Left kidney (tissue), 1 donor: ENCODE measurements at regions not wholly inside any gene's neighbourhood (a gene's known extent, or its start where the extent isn't known, plus 50 kb on each side); places are given as distances from the start of the nearest gene placed in this dataset.

ENCODE experiments used
- DNase-seq: peaks from one replicate; pipeline ENCODE4 v3.0.0-alpha.2; 2013

DNA sequence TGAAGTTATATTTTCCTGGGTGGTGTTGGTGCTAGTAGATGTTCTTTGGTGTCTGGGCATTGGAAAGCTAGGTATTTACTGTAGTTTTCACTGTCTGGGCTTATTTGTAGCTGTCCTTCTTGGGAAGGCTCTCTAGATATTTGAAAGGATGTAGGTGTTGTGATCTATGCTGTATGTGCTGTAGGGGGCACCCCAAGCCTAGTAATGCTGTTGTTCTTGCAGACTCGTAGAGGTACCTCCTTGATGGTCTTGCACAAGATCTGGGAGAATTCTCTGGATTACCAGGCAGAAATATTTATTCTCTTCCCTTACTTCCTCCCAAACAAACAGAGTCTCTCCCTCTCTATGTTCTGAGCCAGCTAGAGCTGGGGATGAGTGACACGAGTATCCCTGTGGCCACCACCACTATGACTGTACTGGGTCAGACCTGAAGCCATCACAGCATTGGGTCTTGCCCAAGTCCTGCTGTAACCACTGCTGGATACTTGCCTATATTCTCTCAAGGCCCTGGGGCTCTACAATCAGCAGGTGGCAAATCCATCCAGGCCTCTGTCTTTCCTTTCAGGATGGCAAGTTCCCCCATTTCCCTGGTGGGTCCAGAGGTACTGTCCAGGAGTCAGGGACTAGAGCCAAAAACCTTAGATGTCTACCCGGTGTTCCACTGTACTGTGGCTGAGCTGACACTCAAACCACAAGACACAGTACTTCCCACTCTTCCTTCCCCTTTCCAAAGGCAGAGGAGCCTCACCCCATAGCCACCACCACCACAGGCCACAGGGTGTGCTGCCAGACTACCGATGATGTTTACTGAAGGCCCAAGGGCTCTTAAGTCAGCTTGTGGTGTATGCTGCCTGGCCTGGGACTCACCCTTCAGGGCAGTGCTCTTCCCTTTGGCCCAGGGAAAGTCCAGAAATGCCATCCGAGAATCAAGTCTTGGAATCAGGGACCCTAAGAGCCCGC, 195.2 kb upstream of the DPPA4 start:
- DNase-seq: peak; percentile 56

DNA sequence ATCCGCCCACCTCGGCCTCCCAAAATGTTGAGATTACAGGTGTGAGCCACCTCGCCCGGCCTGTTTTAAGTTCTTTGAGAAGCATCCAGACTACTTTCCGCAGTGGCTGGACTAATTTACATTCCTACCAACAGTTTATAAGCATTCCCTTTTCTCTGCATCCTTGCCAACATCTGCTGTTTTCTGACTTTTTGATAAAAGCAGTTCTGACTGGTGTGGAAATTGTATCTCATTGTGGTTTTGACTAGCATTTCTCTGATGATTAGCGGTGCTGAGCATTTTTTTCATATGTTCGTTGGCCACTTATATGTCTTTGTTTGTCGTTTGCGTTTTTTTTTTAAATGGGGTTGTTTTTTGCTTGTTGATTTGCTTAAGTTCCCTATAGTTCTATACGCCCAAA, 208.4 kb upstream of the DPPA4 start:
- DNase-seq: no peak

DNA sequence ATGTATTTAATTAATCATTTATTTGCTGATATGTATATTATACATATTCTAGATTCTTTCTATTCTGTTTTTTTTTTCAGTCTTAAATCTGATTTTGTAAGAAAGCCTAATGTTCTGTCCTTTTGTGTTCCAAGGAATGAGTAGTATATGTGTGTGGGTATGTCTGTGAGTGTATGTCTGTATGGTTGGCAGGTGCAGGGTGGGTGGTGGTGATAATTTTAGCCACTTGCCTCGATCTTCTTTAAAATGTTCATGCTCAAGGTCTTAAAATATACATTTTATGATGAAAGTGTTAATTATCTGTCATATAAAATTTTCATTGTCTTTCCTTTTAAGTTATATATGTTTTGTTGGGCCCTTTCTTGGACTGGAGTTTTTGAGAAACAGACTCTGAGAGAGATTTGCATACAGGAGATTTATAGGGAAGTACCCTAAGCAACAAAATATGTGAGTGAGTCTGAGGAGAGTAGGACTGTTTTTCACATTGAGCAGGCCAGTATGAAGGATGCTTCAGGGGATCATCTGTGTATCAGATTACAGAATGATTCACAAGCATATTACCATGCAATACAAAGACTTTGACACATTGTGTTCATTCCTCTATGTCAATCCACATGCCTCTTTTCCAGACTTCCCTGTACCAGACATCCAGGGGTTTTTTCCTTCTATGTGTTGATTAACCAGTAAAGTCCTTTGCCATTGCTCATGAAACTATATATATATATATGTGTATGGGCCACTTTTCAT, 211.0 kb upstream of the DPPA4 start:
- DNase-seq: no peak

- DNase-seq: no peak
These were observed 216.4 kb upstream of the DPPA4 start for GRCh38 chr3:109553591-109554371.

DNA sequence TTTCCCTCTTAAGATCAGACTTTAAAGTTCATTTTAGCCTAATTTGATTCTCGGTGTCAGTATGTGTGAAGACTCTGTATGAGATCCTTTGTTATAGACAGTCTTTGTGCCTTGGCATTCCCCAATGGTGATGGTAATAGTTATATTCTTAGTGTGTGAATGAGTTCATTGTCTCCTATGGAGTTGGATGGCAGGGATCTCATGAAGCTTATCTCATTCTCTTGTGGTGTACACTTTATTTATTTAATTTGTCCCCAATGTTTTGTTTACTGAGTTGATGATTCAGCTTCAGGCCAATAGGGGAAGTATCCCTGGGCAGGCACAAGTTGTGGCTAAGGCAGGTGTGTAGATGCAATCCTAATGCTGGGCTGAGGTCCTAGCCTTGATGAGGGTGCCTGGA, 222.0 kb upstream of the DPPA4 start:
- DNase-seq: no peak

DNA sequence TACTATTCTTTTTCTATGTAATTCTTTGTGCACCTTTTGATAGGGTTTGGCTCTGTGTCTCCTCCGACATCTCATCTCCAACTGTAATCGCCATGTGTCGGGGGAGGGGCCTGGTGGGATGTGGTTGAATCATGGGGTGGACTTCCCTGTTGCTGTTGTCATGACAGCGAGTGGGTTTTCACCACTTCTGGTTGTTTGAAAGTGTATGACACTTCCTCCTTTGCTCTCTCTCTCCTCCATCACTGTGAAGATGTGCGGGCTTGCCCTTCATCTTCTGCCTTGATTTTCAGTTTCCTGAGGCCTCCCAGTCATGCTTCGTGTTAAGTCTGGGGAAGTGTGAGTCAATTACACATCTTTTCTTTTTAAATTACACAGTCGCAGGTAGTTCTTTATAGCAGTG, 225.8 kb upstream of the DPPA4 start:
- DNase-seq: no peak

GRCh38 chr3:109569135-109569846, 231.9 kb upstream of the DPPA4 start:
- DNase-seq: no peak

GRCh38 chr3:109570408-109570807, 233.1 kb upstream of the DPPA4 start:
- DNase-seq: no peak

GRCh38 chr3:109572301-109572700, 235.0 kb upstream of the DPPA4 start:
- DNase-seq: no peak

- DNase-seq: peak; percentile 40
These were observed 259.6 kb upstream of the DPPA4 start for GRCh38 chr3:109596991-109597390.

- peak; percentile 34 for DNase-seq
These were observed 260.1 kb upstream of the DPPA4 start for GRCh38 chr3:109597444-109597843.

DNA sequence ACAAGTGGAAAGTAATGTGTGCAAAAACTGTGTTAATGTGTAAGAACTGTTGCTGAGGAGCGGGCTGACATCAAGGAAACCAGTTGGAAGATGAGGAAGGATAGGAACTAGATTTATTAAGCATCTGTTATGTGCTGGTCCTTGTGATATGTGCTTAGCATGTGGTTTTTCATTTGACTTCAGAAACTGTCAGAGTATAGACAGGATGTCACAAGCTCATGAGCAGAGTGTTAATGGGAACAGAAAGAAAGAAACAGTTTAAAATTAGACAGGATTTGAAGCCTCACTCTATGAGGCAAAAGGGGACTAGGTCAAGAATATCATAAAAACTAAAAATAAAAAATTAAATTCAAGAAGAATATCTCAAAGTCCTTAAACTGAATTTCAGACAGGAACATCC, 270.6 kb upstream of the DPPA4 start:
- no peak for DNase-seq

- no peak for DNase-seq
These were observed 271.2 kb upstream of the DPPA4 start for GRCh38 chr3:109608574-109608973.

DNA sequence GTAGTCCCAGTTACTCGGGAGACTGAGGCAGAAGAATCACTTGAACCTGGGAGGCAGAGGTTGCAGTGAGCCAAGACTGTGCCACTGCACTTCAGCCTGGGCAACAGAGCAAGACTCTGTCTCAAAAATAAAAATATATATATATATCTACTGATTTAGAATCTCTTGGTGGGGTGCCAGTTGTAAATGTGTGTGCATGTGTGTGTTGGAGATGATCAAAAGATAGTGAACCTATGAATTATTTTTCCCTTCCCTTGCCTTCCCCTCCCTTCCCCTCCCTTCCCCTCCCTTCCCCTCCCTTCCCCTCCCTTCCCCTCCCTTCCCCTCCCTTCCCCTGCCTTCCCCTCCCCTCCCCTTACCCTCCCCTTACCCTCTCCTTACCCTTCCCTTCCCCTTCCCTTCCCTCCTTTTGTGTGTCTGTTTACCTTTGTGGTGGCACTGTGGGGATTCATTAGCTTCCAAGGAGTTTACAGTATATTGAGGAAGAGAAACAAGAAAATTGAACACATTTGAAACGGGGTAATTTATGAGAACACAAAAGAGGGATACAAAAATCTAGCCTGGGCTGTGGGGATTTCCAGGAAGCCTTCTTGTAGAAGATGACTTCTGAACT, 281.5 kb upstream of the DPPA4 start:
- no peak for DNase-seq

GRCh38 chr3:109631897-109632296, 294.6 kb upstream of the DPPA4 start:
- peak; percentile 27 for DNase-seq

DNA sequence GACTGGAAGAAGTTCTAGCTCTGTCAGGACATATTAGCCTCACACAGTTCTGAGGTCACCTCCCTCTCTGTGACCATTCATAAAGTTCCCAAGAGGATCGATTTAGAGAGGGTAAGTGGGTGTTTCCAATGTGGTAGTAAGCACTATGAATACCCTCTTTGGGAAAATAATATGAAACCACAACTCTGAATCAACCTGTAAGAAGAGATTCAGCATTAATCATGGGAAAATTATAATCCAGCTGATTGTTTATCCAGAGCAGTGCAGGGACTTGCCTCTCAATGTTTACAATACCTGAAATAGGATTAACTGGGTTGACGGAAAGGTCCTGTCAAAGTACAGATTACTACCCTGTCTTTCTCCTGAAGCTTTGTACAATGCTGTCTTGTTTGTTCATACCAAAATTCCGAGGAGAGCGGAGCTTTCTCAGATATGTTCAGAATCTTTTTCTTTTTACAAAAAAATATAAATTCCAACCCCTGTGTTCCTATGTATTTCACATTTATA, 302.9 kb upstream of the DPPA4 start:
- no peak for DNase-seq

- DNase-seq: no peak
These were observed 304.7 kb upstream of the DPPA4 start for GRCh38 chr3:109642025-109642424.

DNA sequence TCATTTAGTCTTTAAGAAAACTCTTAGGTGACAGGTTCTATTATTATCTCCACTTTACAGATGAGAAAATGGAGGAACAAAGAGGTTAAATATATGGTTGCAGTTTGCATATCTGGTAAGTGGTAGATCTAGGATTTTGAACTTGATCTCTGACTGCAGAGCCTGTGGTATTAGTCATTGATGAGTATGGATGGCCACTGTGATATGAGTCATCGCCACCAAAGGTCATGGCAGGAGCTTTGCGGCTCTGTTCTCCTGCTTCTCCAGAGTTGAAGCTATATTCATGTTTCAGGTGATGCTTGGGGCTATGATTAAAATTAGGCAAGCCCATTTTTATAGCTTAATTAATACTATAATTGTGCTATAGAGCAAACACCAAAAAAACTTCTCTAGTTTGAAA, 306.2 kb upstream of the DPPA4 start:
- DNase-seq: no peak

- DNase-seq: no peak
These were observed 307.0 kb upstream of the DPPA4 start for GRCh38 chr3:109644332-109644731.

- no peak for DNase-seq
These were observed 307.4 kb upstream of the DPPA4 start for GRCh38 chr3:109644746-109645145.

- peak; percentile 39 for DNase-seq
These were observed 310.7 kb upstream of the DPPA4 start for GRCh38 chr3:109648027-109648426.
